ENCODE measurements at regions not wholly inside any gene's neighbourhood (a gene's known extent, or its start where the extent isn't known, plus 50 kb on each side); places are given as distances from the start of the nearest gene placed in this dataset.

- BruUV-seq (replicated peaks): no TSS peak
- Histone ChIP-seq H3K27me3 (ENCODE audit: control insufficient read depth, insufficient read depth, low read length) (no peaks in the 10 kb centered on the region; the same call in 1 of the 2 replicates), H2AK5ac (ENCODE audit: low read depth, low read length) (no peak overlapping the region), H3K79me1 (ENCODE audit: low read depth in 1 of 2, low read length in 2 of 2) (no peaks in the 10 kb centered on the region), H2BK20ac (ENCODE audit: low read depth, low read length) (no peak overlapping the region), H2BK15ac (ENCODE audit: low read depth, low read length) (no peak overlapping the region), H4K91ac (ENCODE audit: insufficient read depth, low read depth, low read length) (no peak overlapping the region), H3K4me1 (ENCODE audit: control insufficient read depth, insufficient read depth, low read length) (no peaks in the 10 kb centered on the region; the same call in 1 of the 2 replicates), H3K4me2 (ENCODE audit: low read depth, low read length) (no peak overlapping the region), H2AK9ac (replicated peaks; ENCODE audit: low read depth, low read length, poor library complexity) (no peak overlapping the region), H3K9me1 (ENCODE audit: insufficient read depth, low read length) (no peaks in the 10 kb centered on the region), H3K56ac (ENCODE audit: extremely low read depth, insufficient read depth, low read length) (no peak overlapping the region), H3K14ac (replicated peaks; ENCODE audit: low read depth, low read length) (no peak overlapping the region), H3K4me3 (ENCODE audit: insufficient read depth, low read depth, low read length) (no peak overlapping the region), H4K8ac (ENCODE audit: low read depth in 2 of 2, low read length in 2 of 2) (no peak overlapping the region), H2BK120ac (ENCODE audit: low read depth, low read length) (no peak overlapping the region), H3K4ac (ENCODE audit: low read depth, low read length) (no peak overlapping the region), H4K20me1 (ENCODE audit: insufficient read depth, low read length) (no peaks in the 10 kb centered on the region), H2AFZ (replicated peaks; ENCODE audit: low read length, poor library complexity) (no peak overlapping the region), H3K36me3 (ENCODE audit: control insufficient read depth, insufficient read depth, low read length) (no peaks in the 10 kb centered on the region), H3K9me3 (ENCODE audit: control insufficient read depth, insufficient read depth, low read length) (no peaks in the 10 kb centered on the region), H2BK5ac (ENCODE audit: low read depth, low read length, poor library complexity, severe bottlenecking) (no peak overlapping the region), H3K9ac (ENCODE audit: low read depth, low read length) (no peak overlapping the region), H4K5ac (ENCODE audit: low read depth, low read length) (no peak overlapping the region), H3K23ac (ENCODE audit: low read depth, low read length) (no peak overlapping the region), H3K27ac (ENCODE audit: insufficient read depth, low read length) (no peak overlapping the region), H3K18ac (ENCODE audit: low read depth, low read length) (no peak overlapping the region)
- dilution Hi-C loops (cut with HindIII; ENCODE audit: low sequenced_read_pairs, unreplicated experiment) (no loop called here), intact Hi-C loops (cut with micrococcal nuclease) (no loop called here), in situ Hi-C loops (cut with MboI; ENCODE audit: low sequenced_read_pairs) (loop anchor here (10.0 to 25.0 kb wide), 2 partner anchors 183 to 556 kb away; no protein-coding TSS in a partner anchor)
- no peak for ATAC-seq (ENCODE audit: low read depth)
- TF ChIP-seq SMC3 (IDR thresholded peaks at IDR 0.05; ENCODE audit: low read depth, low read length) (no peak), NFE2L2 (IDR thresholded peaks at IDR 0.05; ENCODE audit: low read depth, low read length) (no peak), BHLHE40 (IDR thresholded peaks at IDR 0.05; ENCODE audit: low read depth, low read length) (no peak), RAD21 (IDR thresholded peaks at IDR 0.05; ENCODE audit: low read length) (no peak), CHD1 (IDR thresholded peaks at IDR 0.05; ENCODE audit: low read depth, low read length) (no peak), RFX5 (IDR thresholded peaks at IDR 0.05; ENCODE audit: low read depth, low read length) (no peak), FOS (IDR thresholded peaks at IDR 0.05; ENCODE audit: low read depth, low read length) (no peak), CEBPB (IDR thresholded peaks at IDR 0.05; ENCODE audit: low read depth, low read length) (no peak), RCOR1 (IDR thresholded peaks at IDR 0.05; ENCODE audit: insufficient replicate concordance, low read length) (no peak), POLR2A (IDR thresholded peaks at IDR 0.05; ENCODE audit: low read depth, low read length) (no peak), MAFK (IDR thresholded peaks at IDR 0.05; ENCODE audit: low read depth, low read length) (no peak)
- TF ChIP-seq, protein P1, sequence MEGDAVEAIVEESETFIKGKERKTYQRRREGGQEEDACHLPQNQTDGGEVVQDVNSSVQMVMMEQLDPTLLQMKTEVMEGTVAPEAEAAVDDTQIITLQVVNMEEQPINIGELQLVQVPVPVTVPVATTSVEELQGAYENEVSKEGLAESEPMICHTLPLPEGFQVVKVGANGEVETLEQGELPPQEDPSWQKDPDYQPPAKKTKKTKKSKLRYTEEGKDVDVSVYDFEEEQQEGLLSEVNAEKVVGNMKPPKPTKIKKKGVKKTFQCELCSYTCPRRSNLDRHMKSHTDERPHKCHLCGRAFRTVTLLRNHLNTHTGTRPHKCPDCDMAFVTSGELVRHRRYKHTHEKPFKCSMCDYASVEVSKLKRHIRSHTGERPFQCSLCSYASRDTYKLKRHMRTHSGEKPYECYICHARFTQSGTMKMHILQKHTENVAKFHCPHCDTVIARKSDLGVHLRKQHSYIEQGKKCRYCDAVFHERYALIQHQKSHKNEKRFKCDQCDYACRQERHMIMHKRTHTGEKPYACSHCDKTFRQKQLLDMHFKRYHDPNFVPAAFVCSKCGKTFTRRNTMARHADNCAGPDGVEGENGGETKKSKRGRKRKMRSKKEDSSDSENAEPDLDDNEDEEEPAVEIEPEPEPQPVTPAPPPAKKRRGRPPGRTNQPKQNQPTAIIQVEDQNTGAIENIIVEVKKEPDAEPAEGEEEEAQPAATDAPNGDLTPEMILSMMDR (conservative IDR thresholded peaks at IDR 0.05; ENCODE audit: low read depth, low read length): no peak
- TF ChIP-seq, protein P2, sequence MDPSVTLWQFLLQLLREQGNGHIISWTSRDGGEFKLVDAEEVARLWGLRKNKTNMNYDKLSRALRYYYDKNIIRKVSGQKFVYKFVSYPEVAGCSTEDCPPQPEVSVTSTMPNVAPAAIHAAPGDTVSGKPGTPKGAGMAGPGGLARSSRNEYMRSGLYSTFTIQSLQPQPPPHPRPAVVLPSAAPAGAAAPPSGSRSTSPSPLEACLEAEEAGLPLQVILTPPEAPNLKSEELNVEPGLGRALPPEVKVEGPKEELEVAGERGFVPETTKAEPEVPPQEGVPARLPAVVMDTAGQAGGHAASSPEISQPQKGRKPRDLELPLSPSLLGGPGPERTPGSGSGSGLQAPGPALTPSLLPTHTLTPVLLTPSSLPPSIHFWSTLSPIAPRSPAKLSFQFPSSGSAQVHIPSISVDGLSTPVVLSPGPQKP (IDR thresholded peaks at IDR 0.05; ENCODE audit: borderline replicate concordance, low read depth, low read length): no peak
- no peak for DNase-seq
- CTCF ChIA-PET: interaction anchor here (0.5 kb wide), 1 partner anchor 34 kb away, joined by 3 read pairs; no protein-coding TSS in a partner anchor
- POLR2A ChIA-PET (ENCODE audit: unreplicated experiment): interaction anchor here (0.5 kb wide), 1 partner anchor 186 kb away, joined by 8 read pairs; no protein-coding TSS in a partner anchor
- WGBS, 2 experiments (ENCODE audit: extremely low coverage in 2 of 2, insufficient read length in 1 of 2): no CpG with 5 or more reads among the region's 6 CpGs
Measured at GRCh38 chr2:111670776-111671175, 213.2 kb downstream of the ANAPC1 start.
